ENCODE measurements at regions not wholly inside any gene's neighbourhood (a gene's known extent, or its start where the extent isn't known, plus 50 kb on each side); places are given as distances from the start of the nearest gene placed in this dataset.

DNA sequence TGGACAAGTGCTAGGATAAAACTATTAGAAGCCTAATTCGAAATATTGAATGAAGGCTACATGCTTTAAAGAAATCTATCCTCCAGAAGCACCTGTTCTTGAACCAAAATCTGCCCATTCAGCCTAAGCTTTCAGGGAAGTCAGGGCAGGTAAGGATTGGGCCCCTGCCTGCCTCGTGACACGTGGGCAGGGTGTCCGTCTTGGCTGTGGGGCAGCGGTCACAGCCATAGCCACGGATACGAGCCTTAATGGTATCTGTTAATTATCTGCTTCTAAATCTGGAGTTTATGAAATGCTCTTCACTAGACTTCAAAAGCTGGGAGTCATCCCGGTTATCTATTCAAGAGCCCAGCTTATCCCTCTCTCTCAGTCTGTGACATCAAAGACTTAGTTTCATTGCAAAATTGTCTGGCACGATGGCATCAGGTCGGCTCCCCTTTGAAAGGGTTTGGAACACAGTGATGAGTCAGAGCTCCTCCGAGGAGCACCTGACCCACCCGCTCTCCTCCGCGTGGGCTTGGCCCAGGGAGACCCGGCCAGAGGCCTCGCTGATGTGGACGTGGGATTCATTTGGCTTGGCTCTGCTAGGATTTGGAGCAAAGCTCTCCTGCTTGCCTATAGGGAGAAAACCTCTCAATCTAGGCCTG lies 135.9 kb downstream of the MACROH2A1 start:
- TF ChIP-seq CTCF (IDR thresholded peaks at IDR 0.05), result no peak
- no peak for TF ChIP-seq POLR2A (IDR thresholded peaks at IDR 0.05)

Data from esophagus squamous epithelium (tissue), 4 donors.